ENCODE measurements at regions not wholly inside any gene's neighbourhood (a gene's known extent, or its start where the extent isn't known, plus 50 kb on each side); places are given as distances from the start of the nearest gene placed in this dataset.

GRCh38 chr15:36447373-36447772 lies 132.1 kb upstream of the CDIN1 start:
- TF ChIP-seq, protein P1, sequence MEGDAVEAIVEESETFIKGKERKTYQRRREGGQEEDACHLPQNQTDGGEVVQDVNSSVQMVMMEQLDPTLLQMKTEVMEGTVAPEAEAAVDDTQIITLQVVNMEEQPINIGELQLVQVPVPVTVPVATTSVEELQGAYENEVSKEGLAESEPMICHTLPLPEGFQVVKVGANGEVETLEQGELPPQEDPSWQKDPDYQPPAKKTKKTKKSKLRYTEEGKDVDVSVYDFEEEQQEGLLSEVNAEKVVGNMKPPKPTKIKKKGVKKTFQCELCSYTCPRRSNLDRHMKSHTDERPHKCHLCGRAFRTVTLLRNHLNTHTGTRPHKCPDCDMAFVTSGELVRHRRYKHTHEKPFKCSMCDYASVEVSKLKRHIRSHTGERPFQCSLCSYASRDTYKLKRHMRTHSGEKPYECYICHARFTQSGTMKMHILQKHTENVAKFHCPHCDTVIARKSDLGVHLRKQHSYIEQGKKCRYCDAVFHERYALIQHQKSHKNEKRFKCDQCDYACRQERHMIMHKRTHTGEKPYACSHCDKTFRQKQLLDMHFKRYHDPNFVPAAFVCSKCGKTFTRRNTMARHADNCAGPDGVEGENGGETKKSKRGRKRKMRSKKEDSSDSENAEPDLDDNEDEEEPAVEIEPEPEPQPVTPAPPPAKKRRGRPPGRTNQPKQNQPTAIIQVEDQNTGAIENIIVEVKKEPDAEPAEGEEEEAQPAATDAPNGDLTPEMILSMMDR (IDR thresholded peaks at IDR 0.05; ENCODE audit: insufficient read depth, low read depth, low read length): no peak
- TF ChIP-seq EZH2 (IDR thresholded peaks at IDR 0.05; ENCODE audit: insufficient read depth, low read length): no peak

Measured in astrocyte (in vitro differentiated cells and primary cell).